H1 (cell line): ENCODE measurements at regions not wholly inside any gene's neighbourhood (a gene's known extent, or its start where the extent isn't known, plus 50 kb on each side); places are given as distances from the start of the nearest gene placed in this dataset.

Source experiments
- CTCF ChIA-PET: fragments of 300-600 bp; sonication (Branson Sonifier 250); formaldehyde crosslinking; loops from one replicate; lab custom pipeline; 2021; ENCODE audit not compliant: partially characterized antibody; lab: Charles Lee
- POLR2A ChIA-PET: fragments of 300-600 bp; sonication (Branson Sonifier 250); formaldehyde crosslinking; loops from one replicate; lab custom pipeline; 2021; ENCODE audit warnings: inconsistent platforms; ENCODE audit not compliant: partially characterized antibody; lab: Charles Lee
- DNase-seq, 2 experiments: peaks; one replicate each; pipeline versions ENCODE4 v3.0.0 to v3.0.0-alpha.2; 2010 to 2022; ENCODE audit warnings: low spot score in 2 of 2, low read depth in 1 of 2, mixed read lengths in 1 of 2
- FAIRE-seq: peaks from 2 replicates; lab custom pipeline; 2011; peaks lifted over from hg19 to GRCh38; lab: Jason Lieb, UNC
- H2AFZ ChIP-seq: 2 replicates; pipeline ENCODE4 v1.8.1; 2012; ENCODE audit warnings: low read length, inconsistent platforms
- H2AK5ac ChIP-seq: 2 replicates; pipeline ENCODE4 v1.6.1; 2013; ENCODE audit warnings: low read depth, low read length
- H2BK120ac ChIP-seq: replicated peaks from 2 replicates; pipeline ENCODE3; 2013; ENCODE audit warnings: low read depth, low read length, inconsistent platforms
- H2BK12ac ChIP-seq: 2 replicates; pipeline ENCODE4 v1.6.1; 2013; ENCODE audit warnings: low read depth, low read length
- H2BK15ac ChIP-seq: 2 replicates; pipeline ENCODE4 v1.6.1; 2013; ENCODE audit warnings: low read length
- H2BK20ac ChIP-seq: 2 replicates; pipeline ENCODE4 v1.6.1; 2013; ENCODE audit warnings: low read length
- H2BK5ac ChIP-seq: 2 replicates; pipeline ENCODE4 v1.6.1; 2013; ENCODE audit warnings: low read depth, low read length
- H3K14ac ChIP-seq: 2 replicates; pipeline ENCODE4 v1.6.1; 2013; ENCODE audit warnings: inconsistent platforms; ENCODE audit not compliant: insufficient read length
- H3K18ac ChIP-seq: 2 replicates; pipeline ENCODE4 v1.6.1; 2013; ENCODE audit warnings: low read length; ENCODE audit errors: extremely low read depth
- H3K23ac ChIP-seq: 2 replicates; pipeline ENCODE4 v1.6.1; 2013; ENCODE audit warnings: inconsistent platforms; ENCODE audit not compliant: insufficient read length
- H3K23me2 ChIP-seq: 2 replicates; pipeline ENCODE4 v1.6.1; 2013; ENCODE audit warnings: low read depth, low read length
- H3K27ac ChIP-seq: 2 replicates; pipeline ENCODE4 v1.6.1; 2011; ENCODE audit warnings: low read depth, low read length, inconsistent platforms
- H3K27me3 ChIP-seq, 4 experiments: replicated peaks in 1 of 4; 1 replicate in 1 of 4; 2 replicates in 3 of 4; pipeline versions ENCODE4 v1.6.1 to v1.8.1; 2011 to 2013; ENCODE audit warnings: low read length in 3 of 4, mild to moderate bottlenecking in 3 of 4, inconsistent platforms in 2 of 4, mixed read lengths in 2 of 4, moderate library complexity in 1 of 4; ENCODE audit not compliant: control insufficient read depth in 3 of 4, insufficient read depth in 3 of 4; ENCODE audit errors: extremely low read depth in 1 of 4
- H3K36me3 ChIP-seq, 4 experiments: 2 replicates each; pipeline versions ENCODE4 v1.6.1 to v1.8.1; 2011 to 2013; ENCODE audit warnings: mild to moderate bottlenecking in 4 of 4, low read length in 3 of 4, moderate library complexity in 2 of 4, control low read depth in 1 of 4, inconsistent platforms in 1 of 4; ENCODE audit not compliant: insufficient read depth in 4 of 4, control insufficient read depth in 2 of 4
- H3K4ac ChIP-seq: replicated peaks from 2 replicates; pipeline ENCODE3; 2013; ENCODE audit warnings: low read length, low read depth, mixed read lengths, inconsistent platforms; ENCODE audit not compliant: insufficient read length
- H3K4me1 ChIP-seq, 4 experiments: replicated peaks in 1 of 4; 1 replicate in 1 of 4; 2 replicates in 3 of 4; pipeline versions ENCODE4 v1.6.1 to v1.8.1; 2011 to 2013; ENCODE audit warnings: low read length in 3 of 4, inconsistent platforms in 2 of 4, mixed read lengths in 1 of 4; ENCODE audit not compliant: insufficient read depth in 4 of 4, control insufficient read depth in 3 of 4
- H3K4me2 ChIP-seq, 2 experiments: 2 replicates each; pipeline versions ENCODE4 v1.6.1 to v1.8.1; 2011 to 2013; ENCODE audit warnings: low read depth in 2 of 2, low read length in 2 of 2, control low read depth in 1 of 2, inconsistent platforms in 1 of 2, mild to moderate bottlenecking in 1 of 2; ENCODE audit not compliant: insufficient read depth in 1 of 2
- H3K4me3 ChIP-seq, 4 experiments: fragments of 200-600, 300-600 bp in 1 of 4; sonication (generic), shearing (Covaris generic), sonication (Bioruptor Twin) in 1 of 4; 2 replicates each; pipeline versions ENCODE4 v1.5.1 to v1.8.1; 2011 to 2016; ENCODE audit warnings: low read length in 4 of 4, low read depth in 3 of 4, control low read depth in 2 of 4, inconsistent platforms in 2 of 4, mild to moderate bottlenecking in 2 of 4, mixed read lengths in 1 of 4, moderate library complexity in 1 of 4; ENCODE audit not compliant: insufficient read depth in 2 of 4; ENCODE audit errors: extremely low read depth in 1 of 4
- H3K56ac ChIP-seq: replicated peaks from 2 replicates; pipeline ENCODE3; 2013; ENCODE audit warnings: low read depth, mild to moderate bottlenecking, mixed read lengths, low read length, inconsistent platforms; ENCODE audit not compliant: insufficient read length
- H3K79me1 ChIP-seq: 2 replicates; pipeline ENCODE4 v1.6.1; 2013; ENCODE audit warnings: low read depth, low read length, control low read depth
- H3K79me2 ChIP-seq, 2 experiments: 2 replicates each; pipeline versions ENCODE4 v1.6.1 to v1.8.1; 2012 to 2013; ENCODE audit warnings: low read length in 2 of 2, mild to moderate bottlenecking in 2 of 2, inconsistent platforms in 1 of 2; ENCODE audit not compliant: insufficient read depth in 2 of 2, control insufficient read depth in 1 of 2
- H3K9ac ChIP-seq, 4 experiments: replicated peaks in 1 of 4; 1 replicate in 1 of 4; 2 replicates in 3 of 4; pipeline versions ENCODE4 v1.6.1 to v1.8.1; 2011 to 2013; ENCODE audit warnings: low read depth in 3 of 4, low read length in 3 of 4, control low read depth in 2 of 4, mild to moderate bottlenecking in 2 of 4, moderate library complexity in 2 of 4, inconsistent platforms in 1 of 4; ENCODE audit errors: extremely low read depth in 1 of 4
- H3K9me3 ChIP-seq, 2 experiments: 2 replicates each; pipeline versions ENCODE4 v1.6.1 to v1.8.1; 2012 to 2013; ENCODE audit warnings: mild to moderate bottlenecking in 2 of 2, moderate library complexity in 2 of 2, control low read depth in 1 of 2, inconsistent platforms in 1 of 2, low read depth in 1 of 2, low read length in 1 of 2, mixed read lengths in 1 of 2; ENCODE audit not compliant: insufficient read depth in 2 of 2
- H4K20me1 ChIP-seq, 2 experiments: replicated peaks in 1 of 2; 2 replicates each; pipeline versions ENCODE3 to v1.8.1; 2011 to 2013; ENCODE audit warnings: inconsistent platforms in 2 of 2, low read length in 2 of 2, mild to moderate bottlenecking in 1 of 2; ENCODE audit not compliant: insufficient read depth in 2 of 2, control insufficient read depth in 1 of 2
- H4K5ac ChIP-seq: 2 replicates; pipeline ENCODE4 v1.6.1; 2013; ENCODE audit warnings: low read length, low read depth, mixed read lengths, inconsistent platforms; ENCODE audit not compliant: insufficient read length
- H4K8ac ChIP-seq: 2 replicates; pipeline ENCODE4 v1.8.0; 2013; ENCODE audit warnings: mild to moderate bottlenecking, moderate library complexity, low read length, inconsistent platforms; ENCODE audit not compliant: insufficient read depth; ENCODE audit errors: extremely low read depth
- H4K91ac ChIP-seq: replicated peaks from 2 replicates; pipeline ENCODE3; 2013; ENCODE audit warnings: low read length, mixed read lengths, inconsistent platforms; ENCODE audit not compliant: insufficient read length
- TAF1 ChIP-seq: IDR thresholded peaks from 2 replicates; pipeline ENCODE4 v1.6.1; 2011; ENCODE audit warnings: mild to moderate bottlenecking, low read depth, low read length
- WGBS, 2 experiments: shearing (Covaris generic) in 1 of 2; methylation state at CpG; one replicate each; pipeline versions ENCODE4 v1.1.6 to v1.1.7; 2013 to 2015; ENCODE audit warnings: low lambda C conversion rate in 2 of 2, mixed read lengths in 2 of 2, inconsistent platforms in 1 of 2, low coverage in 1 of 2, missing lambda C conversion rate in 1 of 2; ENCODE audit not compliant: insufficient replicate concordance in 2 of 2, insufficient coverage in 1 of 2, insufficient read length in 1 of 2; ENCODE audit errors: extremely low coverage in 1 of 2, missing lambda C conversion rate in 1 of 2; 5-methylcytosine and 5-hydroxymethylcytosine counted together

- Histone ChIP-seq H3K4ac (no peak overlapping the region), H2BK120ac (no peak overlapping the region), H3K18ac (no peak overlapping the region), H3K4me2 (no peak overlapping the region), H3K14ac (no peak overlapping the region), H3K56ac (no peak overlapping the region), H4K5ac (no peak overlapping the region), H3K27me3 (no peaks in the 10 kb centered on the region), H3K9me3 (no peaks in the 10 kb centered on the region), H3K9ac (no peak overlapping the region), H3K27ac (no peak overlapping the region), H3K36me3 (no peaks in the 10 kb centered on the region), H2BK15ac (no peak overlapping the region), H4K20me1 (no peaks in the 10 kb centered on the region), H3K79me1 (no peaks in the 10 kb centered on the region), H2AK5ac (no peak overlapping the region), H3K23me2 (no peaks in the 10 kb centered on the region; the same call in 1 of the 2 replicates), H3K79me2 (no peaks in the 10 kb centered on the region), H3K4me1 (no peaks in the 10 kb centered on the region), H3K4me3 (no peak overlapping the region), H2AFZ (no peak overlapping the region), H4K8ac (no peak overlapping the region), H3K23ac (no peak overlapping the region), H2BK5ac (no peak overlapping the region), H4K91ac (no peak overlapping the region), H2BK12ac (no peak overlapping the region), H2BK20ac (no peak overlapping the region)
- ChIA-PET CTCF (no interaction called here), POLR2A (no interaction called here)
- FAIRE-seq (no peak), DNase-seq (no peak)
- 95% methylated on average over 17 of the region's 17 CpGs; no CpG with 5 or more reads in 1 of the 2 experiments for whole genome bisulfite sequencing, 2 experiments
- TF ChIP-seq TAF1 = no peak
Measured at GRCh38 chr2:162916286-162916801, 77.8 kb upstream of the KCNH7 start.
